PC-3 (cell line): ENCODE measurements at regions not wholly inside any gene's neighbourhood (a gene's known extent, or its start where the extent isn't known, plus 50 kb on each side); places are given as distances from the start of the nearest gene placed in this dataset.

ENCODE experiments used
- ATAC-seq: fragments of 200-7000 bp; cut with Tn5 transposase; 2 replicates; pipeline ENCODE4 v1.9.1; 2020; ENCODE audit warnings: mild to moderate bottlenecking, moderate library complexity
- BruUV-seq: library from RNA; stranded (reverse); fragments of 400-500 nt; replicated peaks from 2 replicates; lab custom pipeline; 2021; lab: Mats Ljungman, UMichigan
- CTCF ChIA-PET: fragments of 300-600 bp; sonication (Branson Sonifier 250); formaldehyde crosslinking; loops from one replicate; lab custom pipeline; 2022; ENCODE audit warnings: antibody characterized with exemption; lab: Charles Lee
- POLR2A ChIA-PET: fragments of 300-600 bp; sonication (Branson Sonifier 250); formaldehyde crosslinking; loops from one replicate; lab custom pipeline; 2022; ENCODE audit warnings: antibody characterized with exemption; ENCODE audit not compliant: unreplicated experiment; lab: Charles Lee
- DNase-seq: peaks from one replicate; pipeline ENCODE4 v3.0.0-alpha.2; 2015
- H2AFZ ChIP-seq: fragments of 300-600 bp; sonication (generic); 2 replicates; pipeline ENCODE4 v1.6.0; 2016; ENCODE audit warnings: antibody characterized with exemption, low read length
- H3F3A ChIP-seq: fragments of 300-600 bp; sonication (generic); one replicate; pipeline ENCODE4 v1.6.0; 2017; ENCODE audit warnings: antibody characterized with exemption, low read length, control low read depth, mild to moderate bottlenecking; ENCODE audit not compliant: unreplicated experiment
- H3K27ac ChIP-seq: fragments of 300-600 bp; sonication (generic); 2 replicates; pipeline ENCODE4 v1.5.1; 2016; ENCODE audit warnings: mild to moderate bottlenecking, low read length
- H3K27me3 ChIP-seq: fragments of 300-600 bp; sonication (generic); 2 replicates; pipeline ENCODE4 v1.6.1; 2016; ENCODE audit warnings: low read length, mixed read lengths
- H3K36me3 ChIP-seq: fragments of 300-600 bp; sonication (generic); 2 replicates; pipeline ENCODE4 v1.6.1; 2016; ENCODE audit warnings: low read depth, mixed run types, low read length, mixed read lengths
- H3K4me1 ChIP-seq: fragments of 300-600 bp; sonication (generic); 2 replicates; pipeline ENCODE4 v1.5.1; 2016; ENCODE audit warnings: low read length; ENCODE audit not compliant: insufficient read depth
- H3K4me2 ChIP-seq: fragments of 300-600 bp; sonication (generic); 2 replicates; pipeline ENCODE4 v1.6.0; 2016; ENCODE audit warnings: low read length
- H3K4me3 ChIP-seq: fragments of 300-600 bp; sonication (generic); 2 replicates; pipeline ENCODE4 v1.5.1; 2016; ENCODE audit warnings: mild to moderate bottlenecking, low read length, mixed read lengths
- H3K79me2 ChIP-seq: fragments of 300-600 bp; sonication (generic); 2 replicates; pipeline ENCODE4 v1.6.1; 2017; ENCODE audit warnings: low read length, mixed read lengths
- H3K9ac ChIP-seq: fragments of 300-600 bp; sonication (generic); 2 replicates; pipeline ENCODE4 v1.6.0; 2016; ENCODE audit warnings: mild to moderate bottlenecking, low read length
- H3K9me2 ChIP-seq: fragments of 300-600 bp; sonication (generic); replicated peaks from 2 replicates; pipeline ENCODE4 v1.6.1; 2016; ENCODE audit warnings: mixed run types, low read length, mixed read lengths
- H3K9me3 ChIP-seq: fragments of 300-600 bp; sonication (generic); 2 replicates; pipeline ENCODE4 v1.6.1; 2016; ENCODE audit warnings: low read length, mixed read lengths
- H4K20me1 ChIP-seq: fragments of 300-600 bp; sonication (generic); 2 replicates; pipeline ENCODE4 v1.6.1; 2016; ENCODE audit warnings: low read length, mixed read lengths
- CTCF ChIP-seq: fragments of 300-600 bp; sonication (generic); conservative IDR thresholded peaks from 2 replicates; pipeline ENCODE4 v1.5.1; 2017; ENCODE audit warnings: antibody characterized with exemption, low read depth, mild to moderate bottlenecking, low read length
- EZH2 ChIP-seq: fragments of 300-600 bp; sonication (generic); IDR thresholded peaks from one replicate; pipeline ENCODE4 v1.6.1; 2017; ENCODE audit warnings: antibody characterized with exemption, mild to moderate bottlenecking, low read length; ENCODE audit not compliant: unreplicated experiment
- EZH2phosphoT487 ChIP-seq: fragments of 300-600 bp; sonication (generic); IDR thresholded peaks from 2 replicates; pipeline ENCODE4 v1.6.1; 2018; ENCODE audit warnings: mild to moderate bottlenecking, antibody characterized with exemption, low read length, borderline replicate concordance
- intact Hi-C: fragments of 100-400 bp; cut with micrococcal nuclease; formaldehyde crosslinking; loops from 2 replicates; pipeline ENCODE4 v1.9.0; 2023

- no peak overlapping the region for H3K4me3 ChIP-seq
- H3K4me1 ChIP-seq, result peaks cover 19% of the 10 kb centered on the region
- POLR2A ChIA-PET, result no interaction called here
- no peaks in the 10 kb centered on the region for H3K9me2 ChIP-seq
- no peaks in the 10 kb centered on the region for H3K36me3 ChIP-seq
- intact Hi-C loops, result no loop called here
- H3K27me3 ChIP-seq, result no peaks in the 10 kb centered on the region
- no peaks in the 10 kb centered on the region for H4K20me1 ChIP-seq
- TF ChIP-seq EZH2phosphoT487 (no peak), CTCF (no peak), EZH2 (no peak)
- no peak overlapping the region for H3K27ac ChIP-seq
- peaks cover 5% of the 10 kb centered on the region; the same call in 1 of the 2 replicates for H3K9me3 ChIP-seq
- H2AFZ ChIP-seq, result no peak overlapping the region
- no TSS peak for BruUV-seq
- H3K9ac ChIP-seq, result no peak overlapping the region
- H3F3A ChIP-seq, result no peaks in the 10 kb centered on the region
- DNase-seq (no peak), ATAC-seq (no peak)
- H3K4me2 ChIP-seq, result no peak overlapping the region
- no peaks in the 10 kb centered on the region for H3K79me2 ChIP-seq
- CTCF ChIA-PET, result no interaction called here
Observed at GRCh38 chr7:41164440-41164839, 538.5 kb downstream of the INHBA start.

- H3K27ac ChIP-seq, result no peak overlapping the region
- no peak overlapping the region for H3K4me3 ChIP-seq
- no peaks in the 10 kb centered on the region for H3F3A ChIP-seq
- TF ChIP-seq EZH2, result no peak
- no peak for TF ChIP-seq CTCF
- no peak for TF ChIP-seq EZH2phosphoT487
- intact Hi-C loops, result no loop called here
- no peaks in the 10 kb centered on the region for H3K36me3 ChIP-seq
- H3K9ac ChIP-seq, result no peak overlapping the region
- ATAC-seq, result no peak
- BruUV-seq, result no TSS peak
- no peaks in the 10 kb centered on the region for H3K79me2 ChIP-seq
- H3K9me2 ChIP-seq, result no peaks in the 10 kb centered on the region
- ChIA-PET POLR2A (no interaction called here), CTCF (no interaction called here)
- H3K27me3 ChIP-seq, result no peaks in the 10 kb centered on the region
- no peak overlapping the region for H2AFZ ChIP-seq
- peaks cover 14% of the 10 kb centered on the region for H3K4me1 ChIP-seq
- peaks cover 5% of the 10 kb centered on the region; the same call in 1 of the 2 replicates for H3K9me3 ChIP-seq
- DNase-seq, result no peak
- no peak overlapping the region for H3K4me2 ChIP-seq
- no peaks in the 10 kb centered on the region for H4K20me1 ChIP-seq
Observed at GRCh38 chr7:41163991-41164390, 538.9 kb downstream of the INHBA start.

GRCh38 chr7:41162612-41163011, 540.3 kb downstream of the INHBA start:
- BruUV-seq, result no TSS peak
- intact Hi-C loops, result no loop called here
- H3F3A ChIP-seq, result no peaks in the 10 kb centered on the region
- H3K27me3 ChIP-seq, result no peaks in the 10 kb centered on the region
- ChIA-PET POLR2A (no interaction called here), CTCF (no interaction called here)
- peaks cover 5% of the 10 kb centered on the region; the same call in 1 of the 2 replicates for H3K9me3 ChIP-seq
- H3K9ac ChIP-seq, result no peak overlapping the region
- H3K79me2 ChIP-seq, result no peaks in the 10 kb centered on the region
- H3K9me2 ChIP-seq, result no peaks in the 10 kb centered on the region
- TF ChIP-seq EZH2phosphoT487, result no peak
- TF ChIP-seq CTCF, result no peak
- no peak overlapping the region for H2AFZ ChIP-seq
- DNase-seq (no peak), ATAC-seq (no peak)
- H3K36me3 ChIP-seq, result no peaks in the 10 kb centered on the region
- H3K27ac ChIP-seq, result no peak overlapping the region
- peaks cover under 1% of the 10 kb centered on the region; the same call in 1 of the 2 replicates for H3K4me1 ChIP-seq
- H3K4me2 ChIP-seq, result no peak overlapping the region
- H4K20me1 ChIP-seq, result no peaks in the 10 kb centered on the region
- no peak overlapping the region for H3K4me3 ChIP-seq
